ENCODE measurements at regions not wholly inside any gene's neighbourhood (a gene's known extent, or its start where the extent isn't known, plus 50 kb on each side); places are given as distances from the start of the nearest gene placed in this dataset.

DNA sequence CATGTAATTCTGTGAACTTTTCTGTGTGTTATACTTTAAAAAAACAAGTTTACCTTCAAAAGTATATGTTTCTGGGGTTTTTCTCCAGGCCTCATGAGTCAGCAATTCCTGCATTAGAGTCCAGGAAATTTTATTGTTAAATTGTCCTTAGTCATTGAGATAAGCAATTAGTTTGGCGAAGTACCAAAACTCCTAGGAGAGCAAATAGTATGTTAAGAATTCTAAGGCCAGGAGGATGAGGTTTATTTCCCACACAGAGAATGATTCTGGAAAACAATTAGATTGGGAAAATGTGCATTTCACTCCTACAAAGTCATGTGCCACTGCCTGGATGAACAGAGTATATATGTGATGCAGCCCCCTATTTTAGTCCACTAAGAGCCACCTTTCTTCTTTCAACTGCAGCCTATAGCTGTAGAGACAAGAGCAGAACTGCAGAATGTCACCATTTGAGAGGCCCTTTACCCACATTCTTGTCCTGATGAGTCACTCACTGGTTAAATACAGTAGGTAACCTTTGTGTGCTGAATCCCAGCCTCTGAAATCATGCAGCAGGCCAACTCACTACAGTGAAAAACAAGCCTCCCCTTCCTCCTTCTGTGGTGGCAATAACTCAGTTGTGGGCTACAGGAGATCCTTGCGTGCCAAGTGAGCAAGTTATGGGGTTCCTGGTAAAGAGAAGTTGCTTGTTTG is 452.8 kb upstream of the THBS1 start:
- TF ChIP-seq, protein P1, sequence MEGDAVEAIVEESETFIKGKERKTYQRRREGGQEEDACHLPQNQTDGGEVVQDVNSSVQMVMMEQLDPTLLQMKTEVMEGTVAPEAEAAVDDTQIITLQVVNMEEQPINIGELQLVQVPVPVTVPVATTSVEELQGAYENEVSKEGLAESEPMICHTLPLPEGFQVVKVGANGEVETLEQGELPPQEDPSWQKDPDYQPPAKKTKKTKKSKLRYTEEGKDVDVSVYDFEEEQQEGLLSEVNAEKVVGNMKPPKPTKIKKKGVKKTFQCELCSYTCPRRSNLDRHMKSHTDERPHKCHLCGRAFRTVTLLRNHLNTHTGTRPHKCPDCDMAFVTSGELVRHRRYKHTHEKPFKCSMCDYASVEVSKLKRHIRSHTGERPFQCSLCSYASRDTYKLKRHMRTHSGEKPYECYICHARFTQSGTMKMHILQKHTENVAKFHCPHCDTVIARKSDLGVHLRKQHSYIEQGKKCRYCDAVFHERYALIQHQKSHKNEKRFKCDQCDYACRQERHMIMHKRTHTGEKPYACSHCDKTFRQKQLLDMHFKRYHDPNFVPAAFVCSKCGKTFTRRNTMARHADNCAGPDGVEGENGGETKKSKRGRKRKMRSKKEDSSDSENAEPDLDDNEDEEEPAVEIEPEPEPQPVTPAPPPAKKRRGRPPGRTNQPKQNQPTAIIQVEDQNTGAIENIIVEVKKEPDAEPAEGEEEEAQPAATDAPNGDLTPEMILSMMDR (IDR thresholded peaks at IDR 0.05; ENCODE audit: low read depth, low read length, missing control alignments): no peak
- Histone ChIP-seq H3K4me3 (ENCODE audit: low read depth, low read length) (no peak overlapping the region), H3K27ac (peak overlapping the region; percentile 97), H3K36me3 (replicated peaks) (no peaks in the 10 kb centered on the region), H3K27me3 (replicated peaks) (no peaks in the 10 kb centered on the region)
- peak; percentile 91 for DNase-seq
- in situ Hi-C loops (cut with HindIII; ENCODE audit: low pct_ligation_motif_present, low sequenced_read_pairs): no loop called here

DNA sequence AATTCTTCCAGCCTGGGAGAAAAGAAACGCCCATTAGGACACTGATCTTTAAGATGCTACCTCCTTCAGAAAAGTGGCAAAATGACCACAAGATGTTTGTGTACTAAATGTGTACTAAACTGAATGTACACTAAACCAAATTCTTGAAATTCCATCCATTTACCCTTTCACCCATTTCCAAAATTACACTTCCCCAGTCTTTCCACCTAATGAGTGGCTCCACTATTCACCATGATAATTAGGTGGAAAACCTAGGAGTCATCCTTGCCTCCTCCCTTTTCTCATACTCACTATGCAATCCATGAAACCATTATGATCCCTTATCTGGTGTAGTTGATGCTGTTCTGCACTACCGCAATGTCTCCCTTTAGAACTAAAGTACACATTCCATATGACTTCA is 452.1 kb upstream of the THBS1 start:
- Histone ChIP-seq H3K27me3 (replicated peaks) (no peaks in the 10 kb centered on the region), H3K36me3 (replicated peaks) (no peaks in the 10 kb centered on the region), H3K27ac (peak overlapping the region; percentile 97), H3K4me3 (ENCODE audit: low read depth, low read length) (no peak overlapping the region)
- TF ChIP-seq, protein P1 (IDR thresholded peaks at IDR 0.05; ENCODE audit: low read depth, low read length, missing control alignments): no peak
- in situ Hi-C loops (cut with HindIII; ENCODE audit: low pct_ligation_motif_present, low sequenced_read_pairs): no loop called here
- DNase-seq: no peak

DNA sequence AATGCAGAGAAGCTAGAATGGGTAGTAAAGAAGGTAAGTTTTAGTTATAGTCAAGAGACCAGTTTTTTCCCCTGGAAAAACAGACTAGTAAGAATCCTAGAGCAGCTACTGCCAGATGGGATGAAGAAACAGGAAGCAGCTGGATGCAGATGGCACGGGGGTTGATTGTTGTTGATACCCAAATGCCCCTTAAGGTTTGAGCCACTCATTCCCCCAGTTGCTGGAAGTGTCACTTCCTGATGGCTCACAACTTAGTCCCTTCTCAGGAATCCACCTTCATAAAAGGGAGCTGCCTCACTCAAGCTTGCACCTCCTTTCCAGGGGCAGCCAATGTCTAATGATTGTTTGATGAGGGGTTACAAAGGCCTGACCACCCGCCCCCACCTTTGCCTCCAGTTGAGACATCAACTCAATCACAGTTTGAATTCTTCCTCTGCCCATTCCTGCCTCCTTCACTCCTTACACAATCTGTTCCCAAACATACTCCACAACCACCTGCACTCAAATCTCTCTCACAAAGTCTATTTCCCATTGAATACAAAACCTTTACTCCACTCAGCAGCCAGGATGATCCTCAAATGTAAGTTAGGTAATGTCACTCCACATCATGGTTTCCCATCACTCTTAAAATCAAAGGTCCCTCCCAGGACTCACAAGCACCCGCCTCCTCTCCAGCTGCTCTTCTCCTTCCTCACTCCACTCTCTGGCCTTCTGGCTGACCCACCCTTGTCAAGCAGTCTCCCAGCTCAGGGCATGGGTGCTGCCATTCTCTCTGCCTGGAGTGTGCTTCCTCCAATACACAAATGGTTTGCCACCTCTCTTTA is 450.1 kb upstream of the THBS1 start:
- in situ Hi-C loops (cut with HindIII; ENCODE audit: low pct_ligation_motif_present, low sequenced_read_pairs): no loop called here
- DNase-seq: no peak
- H3K27ac ChIP-seq: no peak overlapping the region
- no peaks in the 10 kb centered on the region for H3K36me3 ChIP-seq (replicated peaks)
- no peaks in the 10 kb centered on the region for H3K27me3 ChIP-seq (replicated peaks)
- TF ChIP-seq, protein P1 (IDR thresholded peaks at IDR 0.05; ENCODE audit: low read depth, low read length, missing control alignments): no peak
- no peak overlapping the region for H3K4me3 ChIP-seq (ENCODE audit: low read depth, low read length)

DNA sequence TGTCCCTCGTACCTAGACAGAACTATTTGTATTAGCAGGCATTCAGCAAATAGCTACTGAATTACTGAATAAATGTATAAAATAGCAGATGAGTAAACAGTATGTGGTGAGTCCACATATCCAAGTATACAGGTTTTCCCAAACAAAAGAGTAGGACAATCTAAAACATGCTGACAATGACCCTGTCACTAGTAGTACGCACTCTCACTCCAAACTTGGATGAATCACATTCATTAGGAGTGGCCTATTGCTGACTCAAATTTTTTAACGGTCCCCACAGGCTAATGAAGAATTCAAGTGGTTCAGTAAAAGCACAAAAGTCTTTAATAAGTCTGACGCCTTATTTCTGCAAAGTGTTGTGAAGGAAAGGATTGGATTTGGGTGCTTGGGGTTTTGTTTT is 449.3 kb upstream of the THBS1 start:
- no peak for DNase-seq
- Histone ChIP-seq H3K4me3 (ENCODE audit: low read depth, low read length) (no peak overlapping the region), H3K36me3 (replicated peaks) (no peaks in the 10 kb centered on the region), H3K27me3 (replicated peaks) (no peaks in the 10 kb centered on the region), H3K27ac (no peak overlapping the region)
- in situ Hi-C loops (cut with HindIII; ENCODE audit: low pct_ligation_motif_present, low sequenced_read_pairs): no loop called here
- TF ChIP-seq, protein P1 (IDR thresholded peaks at IDR 0.05; ENCODE audit: low read depth, low read length, missing control alignments): no peak

DNA sequence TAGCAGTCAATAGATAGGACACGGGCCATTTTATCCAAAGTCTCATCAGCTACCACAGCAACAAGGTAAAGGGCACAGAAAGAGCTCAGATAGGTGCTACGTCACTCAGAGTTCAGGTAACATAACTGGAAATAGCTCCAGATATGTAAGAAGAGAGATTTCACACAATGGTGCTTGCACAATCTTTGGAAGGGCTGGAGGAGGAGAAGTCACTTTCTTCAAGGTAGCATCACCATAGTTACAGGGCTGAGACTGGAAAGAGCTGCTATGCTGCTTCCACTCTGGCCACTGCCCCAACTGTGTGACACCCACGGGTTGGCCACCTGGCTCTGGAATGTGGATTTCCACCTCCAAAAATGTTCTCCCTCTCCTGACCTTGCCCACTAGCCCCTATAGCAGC is 448.8 kb upstream of the THBS1 start:
- TF ChIP-seq, protein P1 (IDR thresholded peaks at IDR 0.05; ENCODE audit: low read depth, low read length, missing control alignments): no peak
- DNase-seq: no peak
- H3K36me3 ChIP-seq (replicated peaks): no peaks in the 10 kb centered on the region
- in situ Hi-C loops (cut with HindIII; ENCODE audit: low pct_ligation_motif_present, low sequenced_read_pairs): no loop called here
- no peak overlapping the region for H3K27ac ChIP-seq
- H3K27me3 ChIP-seq (replicated peaks): no peaks in the 10 kb centered on the region
- H3K4me3 ChIP-seq (ENCODE audit: low read depth, low read length): no peak overlapping the region

Measured in brain microvascular endothelial cell (primary cell).